Calu3 (cell line): ENCODE measurements at regions not wholly inside any gene's neighbourhood (a gene's known extent, or its start where the extent isn't known, plus 50 kb on each side); places are given as distances from the start of the nearest gene placed in this dataset.

ENCODE experiments used
- BruUV-seq: library from RNA; stranded (reverse); fragments of 400-500 nt; replicated peaks from 2 replicates; lab custom pipeline; 2021; lab: Mats Ljungman, UMichigan
- CTCF ChIA-PET: fragments of 300-600 bp; sonication (Branson Sonifier 250); formaldehyde crosslinking; loops from one replicate; lab custom pipeline; 2022; ENCODE audit warnings: antibody characterized with exemption; lab: Charles Lee
- DNase-seq: peaks from one replicate; pipeline ENCODE4 v3.0.0; 2022
- H3K27ac Mint-ChIP-seq: one replicate; pipeline ENCODE4 v1.8.0; 2022; ENCODE audit warnings: mixed read lengths; ENCODE audit not compliant: unreplicated experiment
- H3K27me3 Mint-ChIP-seq: one replicate; pipeline ENCODE4 v1.8.0; 2022; ENCODE audit warnings: mixed read lengths; ENCODE audit not compliant: unreplicated experiment
- H3K36me3 Mint-ChIP-seq: one replicate; pipeline ENCODE4 v1.8.0; 2022; ENCODE audit warnings: mild to moderate bottlenecking, moderate library complexity, mixed read lengths; ENCODE audit not compliant: insufficient read depth, unreplicated experiment
- H3K4me1 Mint-ChIP-seq: one replicate; pipeline ENCODE4 v1.8.0; 2022; ENCODE audit warnings: mild to moderate bottlenecking, low read depth, mixed read lengths; ENCODE audit not compliant: unreplicated experiment
- H3K4me3 Mint-ChIP-seq: one replicate; pipeline ENCODE4 v1.8.0; 2022; ENCODE audit warnings: mild to moderate bottlenecking, low read depth, moderate library complexity, mixed read lengths; ENCODE audit not compliant: unreplicated experiment
- H3K9me3 Mint-ChIP-seq: one replicate; pipeline ENCODE4 v1.8.0; 2022; ENCODE audit warnings: low read depth, mixed read lengths; ENCODE audit not compliant: unreplicated experiment
- CTCF ChIP-seq: fragments of 200-600 bp; IDR thresholded peaks from one replicate; pipeline ENCODE4 v1.8.0; 2022; ENCODE audit warnings: antibody characterized with exemption; ENCODE audit not compliant: unreplicated experiment
- intact Hi-C: fragments of 100-400 bp; cut with micrococcal nuclease; formaldehyde crosslinking; loops from one replicate; pipeline ENCODE4 v1.10.0; 2022; ENCODE audit not compliant: unreplicated experiment

GRCh38 chr13:90710164-90710759 lies 637.2 kb upstream of the MIR17HG start:
- TF ChIP-seq CTCF, result no peak
- H3K27ac Mint-ChIP-seq, result no peak overlapping the region
- no peak for DNase-seq
- no TSS peak for BruUV-seq
- no peaks in the 10 kb centered on the region for H3K27me3 Mint-ChIP-seq
- H3K36me3 Mint-ChIP-seq, result no peaks in the 10 kb centered on the region
- H3K4me3 Mint-ChIP-seq, result no peak overlapping the region
- CTCF ChIA-PET, result no interaction called here
- no peaks in the 10 kb centered on the region for H3K4me1 Mint-ChIP-seq
- intact Hi-C loops, result no loop called here
- no peaks in the 10 kb centered on the region for H3K9me3 Mint-ChIP-seq

- H3K27ac Mint-ChIP-seq, result no peak overlapping the region
Measured at GRCh38 chr13:90713441-90714133, 633.9 kb upstream of the MIR17HG start.

GRCh38 chr13:90715485-90715884 lies 632.0 kb upstream of the MIR17HG start:
- intact Hi-C loops, result no loop called here
- H3K27ac Mint-ChIP-seq, result no peak overlapping the region
- H3K27me3 Mint-ChIP-seq, result no peaks in the 10 kb centered on the region
- no peak for TF ChIP-seq CTCF
- peaks cover 8% of the 10 kb centered on the region for H3K4me1 Mint-ChIP-seq
- CTCF ChIA-PET, result no interaction called here
- no peak overlapping the region for H3K4me3 Mint-ChIP-seq
- H3K9me3 Mint-ChIP-seq, result no peaks in the 10 kb centered on the region
- no peaks in the 10 kb centered on the region for H3K36me3 Mint-ChIP-seq
- no peak for DNase-seq
- no TSS peak for BruUV-seq

More at GRCh38 chr13:90713441-90714133, 633.9 kb upstream of the MIR17HG start:
- Mint-ChIP-seq H3K27me3 (no peaks in the 10 kb centered on the region), H3K9me3 (no peaks in the 10 kb centered on the region), H3K4me3 (no peak overlapping the region), H3K36me3 (no peaks in the 10 kb centered on the region), H3K4me1 (peaks cover 8% of the 10 kb centered on the region)
- CTCF ChIA-PET, result no interaction called here
- TF ChIP-seq CTCF, result no peak
- no TSS peak for BruUV-seq
- DNase-seq, result no peak
- intact Hi-C loops, result no loop called here

- Mint-ChIP-seq H3K36me3 (no peaks in the 10 kb centered on the region), H3K9me3 (no peaks in the 10 kb centered on the region), H3K4me1 (peaks cover 8% of the 10 kb centered on the region), H3K4me3 (no peak overlapping the region), H3K27me3 (no peaks in the 10 kb centered on the region), H3K27ac (peak overlapping the region; percentile 39)
- intact Hi-C loops, result no loop called here
- no TSS peak for BruUV-seq
- CTCF ChIA-PET, result no interaction called here
- no peak for TF ChIP-seq CTCF
- no peak for DNase-seq
Measured at GRCh38 chr13:90717451-90717936, 630.0 kb upstream of the MIR17HG start.
